ENCODE measurements at regions not wholly inside any gene's neighbourhood (a gene's known extent, or its start where the extent isn't known, plus 50 kb on each side); places are given as distances from the start of the nearest gene placed in this dataset.

DNA sequence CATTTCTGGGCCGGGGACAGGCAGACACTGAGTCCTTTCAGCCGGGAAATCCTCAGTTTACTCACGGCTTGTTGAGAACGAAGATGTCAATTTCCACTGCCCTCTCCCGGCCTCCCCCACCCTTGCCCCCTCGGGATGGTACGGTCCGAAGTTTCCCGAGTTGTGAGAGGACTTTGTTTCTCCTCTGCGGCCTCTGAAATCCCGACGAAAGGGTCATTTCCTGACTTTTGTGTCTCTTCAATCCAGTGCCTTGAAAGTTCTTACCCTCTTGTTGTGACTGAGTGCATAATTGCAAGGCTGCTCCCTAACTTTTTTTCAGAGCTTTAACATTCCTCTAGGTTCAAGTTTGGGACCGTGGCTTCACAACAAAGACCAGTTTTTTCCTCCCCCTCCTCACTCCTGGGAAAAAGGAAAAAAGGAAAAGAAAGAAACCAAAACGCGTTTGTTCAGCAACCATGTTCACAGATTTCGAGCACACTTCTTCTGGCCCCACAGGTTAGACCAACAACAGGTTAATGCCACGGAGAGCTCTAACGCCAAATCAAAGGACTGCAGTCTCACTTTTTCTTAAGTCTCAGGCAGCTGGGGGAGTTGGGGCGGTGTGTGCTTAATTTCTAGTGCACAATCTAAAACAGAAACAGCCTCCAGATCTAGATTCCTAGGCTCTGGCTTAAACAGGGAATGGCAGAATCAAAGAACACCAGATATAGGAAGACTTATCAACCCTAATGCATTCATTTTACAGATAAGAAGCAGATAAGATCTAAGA, 138.9 kb downstream of the TMCO5A start:
- no peak for DNase-seq

DNA sequence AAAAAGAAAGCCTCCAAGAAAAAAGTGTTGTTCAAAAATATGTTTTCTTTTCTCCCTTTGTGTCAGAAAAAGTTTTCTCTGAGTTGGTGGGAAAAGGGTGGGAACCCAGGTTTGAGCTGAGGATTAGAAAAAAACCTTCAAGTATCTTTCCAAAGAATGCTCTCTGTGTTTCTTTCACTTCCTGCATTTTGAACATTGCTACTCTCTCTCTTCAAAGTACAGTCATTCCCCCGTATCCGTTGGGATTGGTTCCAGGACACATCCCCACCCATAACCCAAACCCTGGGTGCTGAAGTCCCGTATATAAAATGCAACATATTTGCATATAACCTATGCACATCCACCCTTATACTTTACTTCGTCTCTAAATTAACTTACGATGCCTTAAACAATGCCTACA, 139.6 kb downstream of the TMCO5A start:
- DNase-seq, result peak in 1 of 4 experiments; percentile 35

DNA sequence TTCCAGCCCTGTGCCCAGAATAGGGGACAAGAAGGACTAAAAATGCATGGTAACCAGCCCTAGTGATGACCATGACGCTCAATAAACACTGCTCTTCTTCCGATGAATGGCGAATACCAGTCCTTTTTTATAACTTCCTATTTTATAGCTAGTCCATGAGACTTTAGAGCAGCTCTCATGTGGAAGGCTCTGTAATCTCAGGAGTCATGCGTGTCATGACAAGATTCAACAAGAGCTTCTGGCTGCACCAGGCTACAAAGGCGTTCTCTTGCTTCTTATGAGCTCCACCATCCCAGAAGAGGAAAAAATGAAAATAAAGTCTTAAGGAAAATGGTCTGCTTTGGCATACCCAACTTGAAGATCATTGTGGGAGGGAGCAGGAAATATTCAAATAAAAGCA, 141.0 kb downstream of the TMCO5A start:
- DNase-seq, result no peak

DNA sequence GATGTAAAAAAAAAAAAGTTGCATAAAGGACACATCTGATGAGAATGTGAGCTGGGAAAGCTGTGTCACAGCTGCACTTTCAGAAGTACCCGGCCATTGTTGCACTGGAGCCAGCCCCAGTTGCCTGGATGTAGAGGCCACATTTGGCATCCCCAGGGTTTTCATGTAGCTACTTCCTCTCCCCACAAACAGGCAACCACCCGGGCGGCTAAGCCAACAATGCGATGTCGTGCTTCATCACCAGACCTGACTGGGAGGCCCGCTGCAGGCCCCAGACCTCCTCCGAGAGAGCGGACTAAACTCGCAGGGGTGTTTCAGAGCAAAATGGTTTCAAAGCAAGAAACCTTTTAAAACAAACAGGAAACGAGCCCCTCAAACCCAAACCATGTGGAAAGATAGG, 142.3 kb downstream of the TMCO5A start:
- DNase-seq, result no peak

- DNase-seq, result no peak
Measured at GRCh38 chr15:38079236-38079635, 144.8 kb downstream of the TMCO5A start.

- peak; percentile 26 to 68 (median 56) for DNase-seq
Measured at GRCh38 chr15:38080651-38081275, 146.3 kb downstream of the TMCO5A start.

DNA sequence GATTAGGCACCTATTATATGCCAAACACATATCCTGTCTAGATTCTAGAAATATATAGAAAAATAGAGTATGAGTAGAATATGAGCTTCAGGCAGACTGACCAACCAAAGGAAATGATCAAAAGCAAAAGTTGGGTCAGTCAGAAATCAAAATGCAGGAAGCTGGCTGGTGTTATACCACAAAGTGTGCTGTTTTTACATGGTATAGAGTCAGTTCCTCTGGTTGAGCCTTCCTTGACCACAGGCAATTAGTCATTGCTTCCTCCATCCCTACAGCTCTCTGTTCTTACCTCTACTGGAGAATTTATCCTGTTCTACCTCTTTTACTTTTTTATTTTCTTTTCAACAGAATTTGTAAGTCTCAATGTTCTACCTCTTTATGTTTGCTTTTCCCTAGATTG, 149.8 kb downstream of the TMCO5A start:
- DNase-seq, result peak; percentile 61 to 82 (median 72)

- DNase-seq, result peak; percentile 71 to 92 (median 84)
Measured at GRCh38 chr15:38085114-38085513, 150.7 kb downstream of the TMCO5A start.

DNA sequence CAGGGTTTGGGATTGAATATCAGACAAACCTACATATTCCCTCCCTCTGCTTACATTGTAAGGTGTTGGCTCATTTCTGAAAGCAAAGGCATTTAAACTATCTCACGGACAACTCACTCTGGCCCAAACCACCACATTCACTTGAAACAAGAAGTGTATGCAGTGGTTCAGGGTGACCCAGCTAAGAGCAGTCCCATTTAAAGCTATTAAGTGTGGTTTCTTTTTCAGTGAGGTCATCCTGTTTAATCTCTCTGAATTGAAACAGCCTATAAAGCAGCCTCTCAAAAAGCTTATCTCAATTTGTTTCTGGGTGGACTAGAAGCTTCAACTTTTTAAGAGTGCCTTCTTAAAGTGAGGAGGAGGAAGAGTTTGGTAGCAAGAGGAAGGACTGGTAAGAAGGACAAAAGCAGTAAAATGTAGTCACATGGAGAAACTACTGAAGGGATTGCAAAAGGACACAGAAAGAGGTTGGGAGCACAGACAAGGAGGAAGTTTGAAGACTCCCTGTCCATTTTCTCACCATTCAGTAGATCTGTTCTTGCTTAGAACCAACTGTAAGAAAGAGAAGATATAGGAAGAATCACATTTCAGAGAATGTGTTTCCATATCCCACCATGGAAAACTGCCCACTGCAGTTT, 151.6 kb downstream of the TMCO5A start:
- peak; percentile 36 to 81 (median 68) for DNase-seq

DNA sequence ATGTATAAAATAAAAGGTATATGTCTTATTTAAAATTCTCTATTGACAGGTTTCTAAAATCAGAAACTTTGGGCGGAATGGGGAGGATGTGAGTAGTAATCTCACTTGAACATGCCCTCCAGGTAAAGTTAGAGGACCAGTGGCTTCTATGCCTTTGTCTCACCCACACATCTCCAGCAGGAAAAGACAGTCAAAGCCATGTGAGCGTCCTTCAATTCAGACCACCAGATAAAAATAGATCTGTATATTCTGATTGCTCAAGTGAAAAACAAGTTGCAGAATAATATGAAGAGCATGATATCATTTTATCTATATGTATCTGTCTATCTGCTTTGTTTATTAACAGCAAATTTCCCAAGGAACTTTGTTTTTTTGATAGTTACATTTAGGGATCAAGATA, 152.2 kb downstream of the TMCO5A start:
- DNase-seq, result peak; percentile 42 to 69 (median 54)

- DNase-seq, result no peak
Measured at GRCh38 chr15:38088971-38089370, 154.5 kb downstream of the TMCO5A start.

- no peak for DNase-seq
Measured at GRCh38 chr15:38090223-38090622, 155.8 kb downstream of the TMCO5A start.

DNA sequence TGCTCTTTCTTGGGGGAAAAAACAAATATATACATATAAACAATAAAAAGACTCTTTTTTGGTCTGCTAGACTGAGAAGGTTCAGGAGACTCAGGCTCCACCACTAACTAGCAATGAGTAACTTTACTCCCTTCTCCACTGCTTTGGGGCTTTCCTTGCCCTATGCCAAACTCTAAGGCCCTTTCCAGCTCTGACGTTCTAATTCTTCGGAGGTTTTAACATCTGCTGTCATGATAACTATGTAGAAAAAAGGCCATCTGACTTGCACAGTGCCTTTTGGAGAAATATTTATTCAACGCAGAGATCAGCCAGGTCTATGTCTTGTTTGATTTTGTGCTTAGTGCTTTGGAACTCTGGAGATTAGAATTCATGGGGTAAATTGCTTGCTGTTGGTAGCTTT, 156.2 kb downstream of the TMCO5A start:
- no peak for DNase-seq

DNA sequence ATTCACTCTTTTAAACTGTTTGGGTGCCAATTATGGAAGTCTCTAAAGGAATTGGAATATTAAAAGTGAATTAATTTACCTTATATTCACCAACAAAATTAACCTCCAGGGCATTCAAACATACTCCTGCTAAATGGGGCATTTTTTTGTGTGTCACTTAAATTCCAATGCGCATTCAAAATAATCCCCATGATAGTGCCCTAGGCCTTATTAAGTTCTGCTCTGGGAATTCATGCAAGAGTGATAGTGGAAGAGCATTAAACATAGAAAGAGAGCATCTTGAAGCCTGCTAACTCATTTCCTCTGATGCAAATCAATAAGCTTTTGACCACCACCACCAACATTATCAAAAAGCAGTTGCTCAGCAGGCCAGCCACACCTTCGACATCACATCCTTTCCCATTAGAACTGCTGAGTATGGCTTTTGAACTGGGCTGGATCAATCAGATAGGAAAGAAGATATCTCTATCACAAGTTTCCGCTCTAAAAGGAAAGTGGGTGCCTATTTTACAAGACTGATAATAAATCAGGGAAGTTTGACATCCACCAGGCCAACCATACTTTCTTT, 156.7 kb downstream of the TMCO5A start:
- DNase-seq, result no peak

- no peak for DNase-seq
Measured at GRCh38 chr15:38093931-38094330, 158.7 kb upstream of the SPRED1 start.

DNA sequence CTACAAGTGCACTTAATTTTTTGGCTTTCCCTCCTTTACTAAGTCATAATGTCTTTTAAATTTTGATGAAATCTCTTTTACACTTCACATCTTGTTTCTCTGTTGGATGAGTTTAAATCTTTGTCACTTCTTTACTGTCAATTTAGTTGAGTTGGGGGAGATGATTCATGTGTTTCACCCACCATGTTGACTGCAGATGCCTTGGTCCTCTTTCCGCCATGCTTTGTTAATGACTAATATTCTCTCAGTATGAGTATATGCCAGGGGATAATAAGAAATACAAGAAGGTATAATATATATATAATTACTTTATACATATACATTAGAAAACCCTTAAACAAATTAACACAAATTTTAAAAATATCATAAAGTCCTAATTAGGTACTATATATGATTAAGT, 149.7 kb upstream of the SPRED1 start:
- DNase-seq, result no peak

DNA sequence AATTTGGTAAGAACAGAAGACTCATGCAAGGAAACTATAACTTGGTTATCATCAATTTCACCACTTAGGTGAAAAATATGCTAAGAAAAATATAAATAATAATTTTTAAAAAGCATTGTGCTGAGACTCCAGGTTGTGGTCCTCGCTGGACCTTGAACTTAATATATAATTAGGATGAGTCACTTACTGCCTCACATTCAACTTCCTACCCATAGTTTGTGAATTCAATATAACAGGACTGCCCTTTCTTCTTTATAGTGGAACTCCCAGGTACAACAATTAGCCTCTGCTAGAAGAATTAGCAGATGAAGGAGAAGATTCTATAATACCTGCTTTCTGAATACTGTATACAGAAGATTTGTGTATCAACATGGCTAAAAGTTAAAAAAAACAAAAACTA, 149.1 kb upstream of the SPRED1 start:
- no peak for DNase-seq

GRCh38 chr15:38111070-38111469, 141.6 kb upstream of the SPRED1 start:
- DNase-seq, result no peak

- DNase-seq, result no peak
Measured at GRCh38 chr15:38112406-38112805, 140.2 kb upstream of the SPRED1 start.

DNA sequence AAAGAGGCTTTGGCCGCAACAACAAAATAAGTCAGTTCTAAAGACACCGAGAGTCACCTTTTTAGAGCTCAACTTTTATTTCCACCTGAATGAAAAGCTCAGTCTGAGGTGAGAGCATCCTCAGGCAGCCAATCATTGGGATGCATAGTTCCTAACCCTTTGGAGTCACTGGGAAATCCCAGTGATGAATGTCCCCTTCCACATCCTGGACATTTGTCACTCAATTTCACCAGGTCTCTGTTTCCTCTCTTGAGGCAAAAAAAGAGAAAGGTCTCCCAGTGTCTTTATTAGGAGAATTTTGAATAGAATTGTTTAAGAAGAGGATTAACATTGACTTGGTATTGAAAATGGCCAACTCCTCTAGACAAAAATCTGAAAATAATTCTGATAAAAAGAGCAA, 137.5 kb upstream of the SPRED1 start:
- DNase-seq, result no peak

DNA sequence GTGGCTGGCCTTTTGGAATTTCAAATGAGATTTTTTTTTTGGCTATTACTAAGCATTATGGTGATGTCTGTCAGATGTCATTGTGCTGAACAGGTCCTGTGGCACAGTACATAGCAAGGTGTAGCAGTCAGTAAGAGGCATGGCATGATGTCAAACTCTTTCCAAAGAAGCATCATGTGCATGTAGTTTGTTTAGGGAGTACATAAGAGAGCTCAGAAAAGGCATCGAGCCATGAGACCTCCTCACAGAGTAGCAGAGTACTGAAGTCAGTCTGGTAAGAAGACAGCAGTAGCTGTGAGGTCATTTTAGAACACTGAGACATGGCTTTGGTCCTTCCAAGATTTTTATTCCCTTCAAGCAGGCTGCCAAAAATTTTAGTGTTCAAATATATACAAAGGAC, 134.9 kb upstream of the SPRED1 start:
- DNase-seq, result no peak

GRCh38 chr15:38119865-38120264, 132.8 kb upstream of the SPRED1 start:
- peak; percentile 28 to 68 (median 53) for DNase-seq

- DNase-seq, result peak in 2 of 4 experiments; percentile 45
Measured at GRCh38 chr15:38127306-38127771, 125.3 kb upstream of the SPRED1 start.
